ENCODE measurements at regions not wholly inside any gene's neighbourhood (a gene's known extent, or its start where the extent isn't known, plus 50 kb on each side); places are given as distances from the start of the nearest gene placed in this dataset.

- no peaks in the 10 kb centered on the region for H4K20me1 ChIP-seq (ENCODE audit: insufficient read depth, low read length)
- no peak overlapping the region for H3K27ac Mint-ChIP-seq
- H3K27me3 Mint-ChIP-seq (ENCODE audit: low read depth in 3 of 3) = no peaks in the 10 kb centered on the region
- TF ChIP-seq CTCF (IDR thresholded peaks at IDR 0.05) = no peak
- H3K4me3 ChIP-seq (replicated peaks in 1 of 3; ENCODE audit: low read depth in 2 of 3, low read length in 3 of 3) = no peak overlapping the region
- peaks cover 0 to 10% of the 10 kb centered on the region in 2 donors for H3K9me3 ChIP-seq (replicated peaks in 1 of 2; ENCODE audit: control insufficient read depth in 1 of 2, insufficient read depth in 1 of 2, low read length in 2 of 2)
- intact Hi-C loops (cut with micrococcal nuclease) = no loop called here
- 90% methylated on average over 5 of the region's 6 CpGs for WGBS (ENCODE audit: insufficient coverage)
- H3K36me3 ChIP-seq (replicated peaks in 1 of 2; ENCODE audit: control insufficient read depth in 1 of 2, insufficient read depth in 2 of 2, low read length in 2 of 2) = no peaks in the 10 kb centered on the region
- DNase-seq = no peak
- H3K9me3 Mint-ChIP-seq = peaks cover 0 to 10% (median 3%) of the 10 kb centered on the region in 7 donors
- no peak overlapping the region for H3K4me2 ChIP-seq (replicated peaks; ENCODE audit: extremely low read depth, low read length, poor library complexity, severe bottlenecking)
- H3K4me3 Mint-ChIP-seq = no peak overlapping the region
- H3K4me1 Mint-ChIP-seq = no peaks in the 10 kb centered on the region
- H3K36me3 Mint-ChIP-seq = no peaks in the 10 kb centered on the region
- no peaks in the 10 kb centered on the region for H3K4me1 ChIP-seq (ENCODE audit: control insufficient read depth in 1 of 2, insufficient read depth in 2 of 2, low read length in 2 of 2)
- no peak overlapping the region for H2AFZ ChIP-seq (ENCODE audit: insufficient read depth, low read depth, low read length, poor library complexity, severe bottlenecking)
- H3K79me2 ChIP-seq (ENCODE audit: insufficient read depth, low read length) = no peaks in the 10 kb centered on the region
- H3K9ac ChIP-seq (ENCODE audit: insufficient read depth, low read length, poor library complexity, severe bottlenecking) = no peak overlapping the region
- H3K27ac ChIP-seq (ENCODE audit: low read depth in 1 of 2, low read length in 2 of 2) = no peak overlapping the region
- H3K27me3 ChIP-seq (ENCODE audit: control insufficient read depth in 2 of 2, insufficient read depth in 2 of 2, low read length in 2 of 2) = no peaks in the 10 kb centered on the region
These were observed 372.9 kb downstream of the SAMD5 start for GRCh38 chr6:147881432-147881831.

GRCh38 chr6:147888374-147888773 lies 379.9 kb downstream of the SAMD5 start:
- Histone ChIP-seq H3K9ac (ENCODE audit: insufficient read depth, low read length, poor library complexity, severe bottlenecking) (no peak overlapping the region), H3K4me1 (ENCODE audit: control insufficient read depth in 1 of 2, insufficient read depth in 2 of 2, low read length in 2 of 2) (no peaks in the 10 kb centered on the region), H3K79me2 (ENCODE audit: insufficient read depth, low read length) (no peaks in the 10 kb centered on the region), H3K36me3 (replicated peaks in 1 of 2; ENCODE audit: control insufficient read depth in 1 of 2, insufficient read depth in 2 of 2, low read length in 2 of 2) (no peaks in the 10 kb centered on the region), H2AFZ (ENCODE audit: insufficient read depth, low read depth, low read length, poor library complexity, severe bottlenecking) (no peak overlapping the region), H3K27me3 (ENCODE audit: control insufficient read depth in 2 of 2, insufficient read depth in 2 of 2, low read length in 2 of 2) (no peaks in the 10 kb centered on the region), H3K27ac (ENCODE audit: low read depth in 1 of 2, low read length in 2 of 2) (no peak overlapping the region), H3K4me2 (replicated peaks; ENCODE audit: extremely low read depth, low read length, poor library complexity, severe bottlenecking) (no peak overlapping the region), H3K4me3 (replicated peaks in 1 of 3; ENCODE audit: low read depth in 2 of 3, low read length in 3 of 3) (no peak overlapping the region), H3K9me3 (replicated peaks in 1 of 2; ENCODE audit: control insufficient read depth in 1 of 2, insufficient read depth in 1 of 2, low read length in 2 of 2) (peaks cover 0 to 5% of the 10 kb centered on the region in 2 donors), H4K20me1 (ENCODE audit: insufficient read depth, low read length) (no peaks in the 10 kb centered on the region)
- no peak for DNase-seq
- TF ChIP-seq CTCF (IDR thresholded peaks at IDR 0.05) = no peak
- Mint-ChIP-seq H3K4me3 (no peak overlapping the region), H3K9me3 (peaks cover 0 to 5% (median 2%) of the 10 kb centered on the region in 7 donors), H3K27me3 (ENCODE audit: low read depth in 3 of 3) (peaks cover 0 to 2% (median 0%) of the 10 kb centered on the region in 3 donors), H3K36me3 (no peaks in the 10 kb centered on the region), H3K27ac (no peak overlapping the region), H3K4me1 (no peaks in the 10 kb centered on the region)
- WGBS (ENCODE audit: insufficient coverage) = 60% methylated on average over 1 of the region's 2 CpGs
- intact Hi-C loops (cut with micrococcal nuclease) = no loop called here
